PC-9 (cell line): ENCODE measurements at regions not wholly inside any gene's neighbourhood (a gene's known extent, or its start where the extent isn't known, plus 50 kb on each side); places are given as distances from the start of the nearest gene placed in this dataset.

Experiments used
- BruUV-seq: library from RNA; stranded (reverse); fragments of 400-500 nt; replicated peaks from 2 replicates; lab custom pipeline; 2021; lab: Mats Ljungman, UMichigan
- CTCF ChIA-PET: fragments of 300-600 bp; sonication (Branson Sonifier 250); formaldehyde crosslinking; loops from one replicate; lab custom pipeline; 2022; ENCODE audit warnings: antibody characterized with exemption; lab: Charles Lee
- POLR2A ChIA-PET: fragments of 300-600 bp; sonication (Branson Sonifier 250); formaldehyde crosslinking; loops from one replicate; lab custom pipeline; 2022; ENCODE audit warnings: antibody characterized with exemption; ENCODE audit not compliant: unreplicated experiment; lab: Charles Lee
- DNase-seq, 2 experiments: peaks; one replicate each; pipeline versions ENCODE4 v3.0.0 to v3.0.0-alpha.2; 2015 to 2022; ENCODE audit warnings: mixed read lengths in 1 of 2
- H2AFZ ChIP-seq: fragments of 200-600 bp; sonication (generic); 2 replicates; pipeline ENCODE4 v1.8.1; 2017; ENCODE audit warnings: antibody characterized with exemption
- H3F3A ChIP-seq: fragments of 200-600 bp; sonication (generic); 2 replicates; pipeline ENCODE4 v1.8.1; 2017; ENCODE audit warnings: antibody characterized with exemption, mild to moderate bottlenecking, low read depth; ENCODE audit not compliant: insufficient read depth
- H3K27ac ChIP-seq: fragments of 200-600 bp; sonication (generic); 2 replicates; pipeline ENCODE4 v1.6.1; 2016; ENCODE audit warnings: mixed run types
- H3K27me3 ChIP-seq: fragments of 200-600 bp; sonication (generic); 2 replicates; pipeline ENCODE4 v1.6.1; 2016; ENCODE audit warnings: low read depth, mixed run types; ENCODE audit not compliant: insufficient read depth
- H3K36me3 ChIP-seq: fragments of 200-600 bp; sonication (generic); 2 replicates; pipeline ENCODE4 v1.6.1; 2016; ENCODE audit warnings: low read depth, mixed run types
- H3K4me1 ChIP-seq: fragments of 200-600 bp; sonication (generic); replicated peaks from 2 replicates; pipeline ENCODE4 v1.6.1; 2016; ENCODE audit warnings: mixed run types; ENCODE audit not compliant: insufficient read depth
- H3K4me2 ChIP-seq: fragments of 200-600 bp; sonication (generic); 2 replicates; pipeline ENCODE4 v1.6.1; 2017; ENCODE audit warnings: mixed run types
- H3K4me3 ChIP-seq: fragments of 200-600 bp; sonication (generic); 2 replicates; pipeline ENCODE4 v1.6.1; 2016; ENCODE audit warnings: mixed run types
- H3K79me2 ChIP-seq: fragments of 200-600 bp; sonication (generic); 2 replicates; pipeline ENCODE4 v1.6.1; 2017; ENCODE audit warnings: low read depth, mixed run types
- H3K9me2 ChIP-seq: fragments of 200-600 bp; sonication (generic); 2 replicates; pipeline ENCODE4 v1.8.1; 2017; ENCODE audit warnings: mild to moderate bottlenecking; ENCODE audit not compliant: insufficient read depth
- H3K9me3 ChIP-seq: fragments of 200-600 bp; sonication (generic); 2 replicates; pipeline ENCODE4 v1.8.1; 2016; ENCODE audit warnings: low read depth; ENCODE audit not compliant: insufficient read depth
- H4K20me1 ChIP-seq: fragments of 200-600 bp; sonication (generic); 2 replicates; pipeline ENCODE4 v1.8.1; 2017; ENCODE audit not compliant: insufficient read depth
- EZH2 ChIP-seq: fragments of 200-600 bp; sonication (generic); IDR thresholded peaks from 2 replicates; pipeline ENCODE4 v1.8.0; 2017; ENCODE audit warnings: antibody characterized with exemption, low read depth
- intact Hi-C: fragments of 100-400 bp; cut with micrococcal nuclease; formaldehyde crosslinking; loops from one replicate; pipeline ENCODE4 v1.10.0; 2022; ENCODE audit not compliant: unreplicated experiment
- TF ChIP-seq, protein P1 (sequence below): fragments of 200-600 bp; sonication (generic); conservative IDR thresholded peaks from 2 replicates; pipeline ENCODE4 v1.6.1; 2017; ENCODE audit warnings: mixed run types, antibody characterized with exemption, mild to moderate bottlenecking, moderate library complexity

DNA sequence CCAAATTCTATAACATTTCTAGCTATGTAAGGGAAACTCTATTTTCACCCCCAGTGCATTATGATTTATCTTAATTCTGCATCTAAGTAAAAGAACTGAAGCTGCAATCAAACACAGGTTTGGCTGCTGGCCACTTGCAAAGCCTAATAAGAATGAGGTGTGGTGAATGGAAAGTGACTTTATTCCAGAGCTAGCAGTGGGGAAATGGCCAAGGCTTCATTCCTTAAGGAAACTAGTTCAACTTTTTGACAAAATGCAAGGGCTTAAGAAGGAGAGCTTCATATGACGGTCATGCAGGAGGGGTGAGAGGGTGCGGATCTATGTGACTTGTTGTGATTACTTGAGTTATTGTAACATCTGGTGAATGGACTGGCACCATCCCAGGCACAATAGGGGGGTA lies 1802.0 kb downstream of the SUCLG1 start:
- Histone ChIP-seq H3K9me2 (no peaks in the 10 kb centered on the region), H3K36me3 (no peaks in the 10 kb centered on the region), H3K9me3 (no peaks in the 10 kb centered on the region), H4K20me1 (no peaks in the 10 kb centered on the region), H3K27me3 (no peaks in the 10 kb centered on the region), H3K4me1 (no peaks in the 10 kb centered on the region), H3F3A (no peaks in the 10 kb centered on the region), H3K27ac (no peak overlapping the region), H2AFZ (no peak overlapping the region), H3K4me3 (no peak overlapping the region), H3K4me2 (no peak overlapping the region), H3K79me2 (no peaks in the 10 kb centered on the region)
- no TSS peak for BruUV-seq
- DNase-seq = no peak
- TF ChIP-seq, protein P1, sequence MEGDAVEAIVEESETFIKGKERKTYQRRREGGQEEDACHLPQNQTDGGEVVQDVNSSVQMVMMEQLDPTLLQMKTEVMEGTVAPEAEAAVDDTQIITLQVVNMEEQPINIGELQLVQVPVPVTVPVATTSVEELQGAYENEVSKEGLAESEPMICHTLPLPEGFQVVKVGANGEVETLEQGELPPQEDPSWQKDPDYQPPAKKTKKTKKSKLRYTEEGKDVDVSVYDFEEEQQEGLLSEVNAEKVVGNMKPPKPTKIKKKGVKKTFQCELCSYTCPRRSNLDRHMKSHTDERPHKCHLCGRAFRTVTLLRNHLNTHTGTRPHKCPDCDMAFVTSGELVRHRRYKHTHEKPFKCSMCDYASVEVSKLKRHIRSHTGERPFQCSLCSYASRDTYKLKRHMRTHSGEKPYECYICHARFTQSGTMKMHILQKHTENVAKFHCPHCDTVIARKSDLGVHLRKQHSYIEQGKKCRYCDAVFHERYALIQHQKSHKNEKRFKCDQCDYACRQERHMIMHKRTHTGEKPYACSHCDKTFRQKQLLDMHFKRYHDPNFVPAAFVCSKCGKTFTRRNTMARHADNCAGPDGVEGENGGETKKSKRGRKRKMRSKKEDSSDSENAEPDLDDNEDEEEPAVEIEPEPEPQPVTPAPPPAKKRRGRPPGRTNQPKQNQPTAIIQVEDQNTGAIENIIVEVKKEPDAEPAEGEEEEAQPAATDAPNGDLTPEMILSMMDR = no peak
- no peak for TF ChIP-seq EZH2
- POLR2A ChIA-PET = no interaction called here
- intact Hi-C loops = no loop called here
- CTCF ChIA-PET = no interaction called here

DNA sequence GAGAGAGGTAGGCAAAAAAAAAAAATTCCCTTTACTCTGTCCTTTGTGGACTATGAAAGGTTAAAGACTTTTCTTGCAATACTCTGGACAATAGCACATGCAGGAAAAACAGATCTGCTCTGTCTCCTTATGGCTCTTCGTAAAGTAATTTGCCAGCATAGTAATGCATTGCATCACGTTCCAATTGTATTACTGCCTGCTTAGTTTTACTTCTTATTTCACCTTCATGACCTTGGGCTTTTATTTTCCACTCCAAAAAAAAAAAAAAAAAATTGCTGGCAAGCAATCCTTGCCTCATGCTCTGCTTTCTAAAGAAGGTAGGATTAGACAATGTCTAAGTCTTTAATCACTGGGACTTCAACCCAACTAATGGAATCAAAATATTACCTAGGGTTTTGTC lies 1802.7 kb downstream of the SUCLG1 start:
- Histone ChIP-seq H3K4me1 (no peaks in the 10 kb centered on the region), H3K9me2 (no peaks in the 10 kb centered on the region), H2AFZ (no peak overlapping the region), H3K4me2 (no peak overlapping the region), H3K79me2 (no peaks in the 10 kb centered on the region), H3K36me3 (no peaks in the 10 kb centered on the region), H3K27ac (no peak overlapping the region), H3K27me3 (no peaks in the 10 kb centered on the region), H4K20me1 (no peaks in the 10 kb centered on the region), H3K4me3 (no peak overlapping the region), H3K9me3 (no peaks in the 10 kb centered on the region), H3F3A (no peaks in the 10 kb centered on the region)
- POLR2A ChIA-PET = no interaction called here
- CTCF ChIA-PET = no interaction called here
- DNase-seq = no peak
- no TSS peak for BruUV-seq
- intact Hi-C loops = no loop called here
- TF ChIP-seq, protein P1 = no peak
- no peak for TF ChIP-seq EZH2

DNA sequence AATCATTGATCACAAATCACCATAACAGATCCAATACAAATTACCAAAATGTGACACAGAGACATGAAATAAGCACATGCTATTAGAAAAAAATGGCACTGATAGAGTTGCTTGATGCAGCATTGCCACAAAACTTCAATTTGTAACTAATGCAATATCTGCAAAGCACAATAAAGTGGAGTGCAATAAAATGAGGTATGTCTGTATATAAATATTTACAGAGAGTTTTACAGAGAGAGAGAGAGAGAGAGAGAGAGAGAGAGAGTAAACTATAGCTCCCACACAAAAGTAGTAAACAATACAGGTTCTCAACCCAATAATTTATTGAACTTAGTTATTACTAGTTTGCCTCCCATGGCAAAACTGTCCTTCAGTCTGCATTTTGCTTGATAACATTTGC lies 1807.0 kb downstream of the SUCLG1 start:
- Histone ChIP-seq H3K79me2 (no peaks in the 10 kb centered on the region), H3K4me2 (no peak overlapping the region), H3K27ac (no peak overlapping the region), H3K27me3 (no peaks in the 10 kb centered on the region), H3K9me2 (no peaks in the 10 kb centered on the region), H3K4me3 (no peak overlapping the region), H2AFZ (no peak overlapping the region), H3K4me1 (no peaks in the 10 kb centered on the region), H4K20me1 (no peaks in the 10 kb centered on the region), H3K36me3 (no peaks in the 10 kb centered on the region), H3K9me3 (no peaks in the 10 kb centered on the region), H3F3A (no peaks in the 10 kb centered on the region)
- TF ChIP-seq, protein P1 = no peak
- no peak for TF ChIP-seq EZH2
- no TSS peak for BruUV-seq
- intact Hi-C loops = no loop called here
- DNase-seq = no peak
- POLR2A ChIA-PET = no interaction called here
- CTCF ChIA-PET = no interaction called here
